ENCODE measurements at regions not wholly inside any gene's neighbourhood (a gene's known extent, or its start where the extent isn't known, plus 50 kb on each side); places are given as distances from the start of the nearest gene placed in this dataset.
"Not testable (repeated sequence)": the region's sequence is repeated elsewhere in the genome, so short reads cannot be mapped to it uniquely, and the experiment has no call there.

DNA sequence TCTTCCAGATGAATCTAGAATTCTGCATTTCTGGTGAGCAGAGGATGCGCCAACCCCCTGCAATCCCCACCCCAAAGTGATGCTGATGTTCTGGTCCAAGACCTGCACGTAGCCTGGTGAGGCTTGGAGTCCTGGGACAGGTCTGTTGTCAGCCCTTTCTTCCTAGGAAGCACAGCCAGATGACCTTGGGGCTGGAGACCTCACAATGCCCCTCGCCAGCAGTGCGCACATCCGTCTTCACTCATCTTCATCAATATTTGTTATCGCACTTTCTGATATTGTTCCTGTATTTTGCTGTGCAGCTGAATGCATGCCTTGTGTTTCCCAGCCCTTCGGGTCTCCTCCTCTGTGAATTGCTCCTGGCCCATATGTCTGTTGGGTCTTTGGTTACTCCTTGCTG lies 4222.8 kb upstream of the OR11H1 start:
- TF ChIP-seq GTF2F1 (IDR thresholded peaks at IDR 0.05; ENCODE audit: borderline replicate concordance, low read depth, low read length); RAD21 (IDR thresholded peaks at IDR 0.05 in 1 of 2, conservative IDR thresholded peaks at IDR 0.05 in 1 of 2; ENCODE audit: low read depth in 2 of 2, low read length in 2 of 2); RBBP5 (IDR thresholded peaks at IDR 0.05; ENCODE audit: borderline replicate concordance, low read depth, low read length); EGR1 (IDR thresholded peaks at IDR 0.05; ENCODE audit: borderline replicate concordance, low read depth, low read length); POLR2A (IDR thresholded peaks at IDR 0.05; ENCODE audit: control extremely low read depth in 1 of 2, low read depth in 2 of 2, low read length in 2 of 2); YY1 (IDR thresholded peaks at IDR 0.05; ENCODE audit: low read depth, low read length); CBX5 (IDR thresholded peaks at IDR 0.05; ENCODE audit: low read depth, low read length); TCF12 (IDR thresholded peaks at IDR 0.05; ENCODE audit: low read depth, low read length): not testable (repeated sequence)
- TF ChIP-seq, protein P1, sequence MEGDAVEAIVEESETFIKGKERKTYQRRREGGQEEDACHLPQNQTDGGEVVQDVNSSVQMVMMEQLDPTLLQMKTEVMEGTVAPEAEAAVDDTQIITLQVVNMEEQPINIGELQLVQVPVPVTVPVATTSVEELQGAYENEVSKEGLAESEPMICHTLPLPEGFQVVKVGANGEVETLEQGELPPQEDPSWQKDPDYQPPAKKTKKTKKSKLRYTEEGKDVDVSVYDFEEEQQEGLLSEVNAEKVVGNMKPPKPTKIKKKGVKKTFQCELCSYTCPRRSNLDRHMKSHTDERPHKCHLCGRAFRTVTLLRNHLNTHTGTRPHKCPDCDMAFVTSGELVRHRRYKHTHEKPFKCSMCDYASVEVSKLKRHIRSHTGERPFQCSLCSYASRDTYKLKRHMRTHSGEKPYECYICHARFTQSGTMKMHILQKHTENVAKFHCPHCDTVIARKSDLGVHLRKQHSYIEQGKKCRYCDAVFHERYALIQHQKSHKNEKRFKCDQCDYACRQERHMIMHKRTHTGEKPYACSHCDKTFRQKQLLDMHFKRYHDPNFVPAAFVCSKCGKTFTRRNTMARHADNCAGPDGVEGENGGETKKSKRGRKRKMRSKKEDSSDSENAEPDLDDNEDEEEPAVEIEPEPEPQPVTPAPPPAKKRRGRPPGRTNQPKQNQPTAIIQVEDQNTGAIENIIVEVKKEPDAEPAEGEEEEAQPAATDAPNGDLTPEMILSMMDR (IDR thresholded peaks at IDR 0.05; ENCODE audit: control extremely low read depth in 1 of 3, insufficient read depth in 1 of 3, low read depth in 1 of 3, low read length in 3 of 3) = not testable (repeated sequence)
- TF ChIP-seq, protein P2, sequence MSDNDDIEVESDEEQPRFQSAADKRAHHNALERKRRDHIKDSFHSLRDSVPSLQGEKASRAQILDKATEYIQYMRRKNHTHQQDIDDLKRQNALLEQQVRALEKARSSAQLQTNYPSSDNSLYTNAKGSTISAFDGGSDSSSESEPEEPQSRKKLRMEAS (IDR thresholded peaks at IDR 0.05) = not testable (repeated sequence)
- TF ChIP-seq, protein P3, sequence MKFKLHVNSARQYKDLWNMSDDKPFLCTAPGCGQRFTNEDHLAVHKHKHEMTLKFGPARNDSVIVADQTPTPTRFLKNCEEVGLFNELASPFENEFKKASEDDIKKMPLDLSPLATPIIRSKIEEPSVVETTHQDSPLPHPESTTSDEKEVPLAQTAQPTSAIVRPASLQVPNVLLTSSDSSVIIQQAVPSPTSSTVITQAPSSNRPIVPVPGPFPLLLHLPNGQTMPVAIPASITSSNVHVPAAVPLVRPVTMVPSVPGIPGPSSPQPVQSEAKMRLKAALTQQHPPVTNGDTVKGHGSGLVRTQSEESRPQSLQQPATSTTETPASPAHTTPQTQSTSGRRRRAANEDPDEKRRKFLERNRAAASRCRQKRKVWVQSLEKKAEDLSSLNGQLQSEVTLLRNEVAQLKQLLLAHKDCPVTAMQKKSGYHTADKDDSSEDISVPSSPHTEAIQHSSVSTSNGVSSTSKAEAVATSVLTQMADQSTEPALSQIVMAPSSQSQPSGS (IDR thresholded peaks at IDR 0.05; ENCODE audit: low read length) = not testable (repeated sequence)
